ENCODE measurements at regions not wholly inside any gene's neighbourhood (a gene's known extent, or its start where the extent isn't known, plus 50 kb on each side); places are given as distances from the start of the nearest gene placed in this dataset.

- Histone ChIP-seq H4K20me1 (ENCODE audit: insufficient read depth) (no peaks in the 10 kb centered on the region), H3K9me2 (ENCODE audit: insufficient read depth) (no peaks in the 10 kb centered on the region), H3K36me3 (ENCODE audit: control insufficient read depth in 1 of 2, insufficient read depth in 2 of 2, low read length in 2 of 2) (no peaks in the 10 kb centered on the region), H3K4me2 (ENCODE audit: low read length) (no peak overlapping the region), H3K9ac (ENCODE audit: low read length) (no peak overlapping the region), H3K27ac (ENCODE audit: low read depth, low read length) (no peak overlapping the region), H3K9me3 (ENCODE audit: control insufficient read depth in 1 of 2, insufficient read depth in 1 of 2, low read depth in 1 of 2, low read length in 2 of 2) (no peaks in the 10 kb centered on the region), H3K79me2 (ENCODE audit: insufficient read depth, low read length) (no peaks in the 10 kb centered on the region), H3K27me3 (ENCODE audit: insufficient read depth, low read length) (peaks cover 3% of the 10 kb centered on the region), H3K4me1 (ENCODE audit: control insufficient read depth in 1 of 2, insufficient read depth in 2 of 2, low read length in 2 of 2) (no peaks in the 10 kb centered on the region), H2AFZ (ENCODE audit: low read depth, low read length, poor library complexity, severe bottlenecking) (no peak overlapping the region), H3K4me3 (replicated peaks in 1 of 2; ENCODE audit: low read depth in 1 of 2, low read length in 2 of 2) (no peak overlapping the region)
- CTCF ChIA-PET, result no interaction called here
- TF ChIP-seq SIN3A (IDR thresholded peaks at IDR 0.05; ENCODE audit: low read depth) (no peak), SP1 (IDR thresholded peaks at IDR 0.05; ENCODE audit: low read depth) (no peak), CEBPB (IDR thresholded peaks at IDR 0.05; ENCODE audit: low read depth) (no peak), YY1 (IDR thresholded peaks at IDR 0.05; ENCODE audit: extremely low read depth, insufficient replicate concordance, low read depth, low read length) (no peak), MAX (IDR thresholded peaks at IDR 0.05) (no peak), ZBTB33 (IDR thresholded peaks at IDR 0.05; ENCODE audit: extremely low read depth, insufficient replicate concordance, low read length) (no peak), ELF1 (IDR thresholded peaks at IDR 0.05; ENCODE audit: borderline replicate concordance, low read depth) (no peak), ZNF274 (IDR thresholded peaks at IDR 0.05; ENCODE audit: low read depth, low read length) (no peak), CBX3 (IDR thresholded peaks at IDR 0.05; ENCODE audit: low read depth) (no peak), RAD21 (IDR thresholded peaks at IDR 0.05; ENCODE audit: low read depth) (no peak), POLR2A (IDR thresholded peaks at IDR 0.05; ENCODE audit: borderline replicate concordance, extremely low read depth, insufficient read depth, insufficient read length) (no peak)
- POLR2A ChIA-PET, result no interaction called here
- no TSS peak for BruUV-seq (replicated peaks)
- no peak for ATAC-seq
- RAD21 ChIA-PET (ENCODE audit: low non-redundant PET in 1 of 2, low total read pairs in 2 of 2, uncharacterized antibody in 2 of 2, unreplicated experiment in 2 of 2), result no interaction called here
- intact Hi-C loops (cut with micrococcal nuclease), result no loop called here
- no peak for DNase-seq (ENCODE audit: low read depth, low spot score)
These were observed 348.7 kb downstream of the PBX1 start for GRCh38 chr1:164907666-164908065.

Measured in HCT116 (cell line).